Vagina (tissue), 2 donors: ENCODE measurements at regions not wholly inside any gene's neighbourhood (a gene's known extent, or its start where the extent isn't known, plus 50 kb on each side); places are given as distances from the start of the nearest gene placed in this dataset.
"Not testable (repeated sequence)": the region's sequence is repeated elsewhere in the genome, so short reads cannot be mapped to it uniquely, and the experiment has no call there.

Experiments
- DNase-seq, 2 donors: peaks; one replicate each; pipeline ENCODE4 v3.0.0-alpha.2; 2017; ENCODE audit errors: extremely low spot score in 2 of 2
- H3K27ac ChIP-seq: fragments of 200-600 bp; sonication (generic); one replicate; pipeline ENCODE4 v1.5.1; 2019
- H3K27me3 ChIP-seq: fragments of 200-600 bp; sonication (generic); one replicate; pipeline ENCODE4 v1.5.1; 2019
- H3K36me3 ChIP-seq, 2 donors: fragments of 200-600 bp; sonication (generic); one replicate each; pipeline ENCODE4 v1.5.1; 2017 to 2019
- H3K4me1 ChIP-seq: fragments of 200-600 bp; sonication (generic); one replicate; pipeline ENCODE4 v1.5.1; 2019
- H3K4me3 ChIP-seq, 2 donors: fragments of 200-600 bp; sonication (generic); 1 replicate in 1 of 2; 2 replicates in 1 of 2; pipeline ENCODE4 v1.5.1; 2016 to 2019
- H3K9me3 ChIP-seq: fragments of 200-600 bp; sonication (generic); one replicate; pipeline ENCODE4 v1.5.1; 2019
- CTCF ChIP-seq, 3 experiments: fragments of 450-650 bp in 2 of 3; fragments of 200-600 bp in 1 of 3; sonication (generic) in 1 of 3; IDR thresholded peaks; one replicate each; pipeline ENCODE4 v1.5.1; 2017 to 2019; ENCODE audit warnings: antibody characterized with exemption in 3 of 3, mild to moderate bottlenecking in 2 of 3, moderate library complexity in 2 of 3
- POLR2A ChIP-seq, 2 donors: fragments of 450-650 bp; IDR thresholded peaks; one replicate each; pipeline ENCODE4 v1.6.1; 2017; ENCODE audit warnings: antibody characterized with exemption in 2 of 2, mild to moderate bottlenecking in 2 of 2, moderate library complexity in 2 of 2
- POLR2AphosphoS5 ChIP-seq, 2 donors: sonication (generic); formaldehyde crosslinking; IDR thresholded peaks; one replicate each; pipeline ENCODE4 v1.9.0; 2017; ENCODE audit warnings: antibody characterized with exemption in 2 of 2, mild to moderate bottlenecking in 2 of 2, low read depth in 1 of 2; ENCODE audit not compliant: insufficient read depth in 1 of 2
- intact Hi-C: fragments of 100-400 bp; cut with DNase I; formaldehyde crosslinking; loops from one replicate; pipeline ENCODE4 v1.15.1; 2023

DNA sequence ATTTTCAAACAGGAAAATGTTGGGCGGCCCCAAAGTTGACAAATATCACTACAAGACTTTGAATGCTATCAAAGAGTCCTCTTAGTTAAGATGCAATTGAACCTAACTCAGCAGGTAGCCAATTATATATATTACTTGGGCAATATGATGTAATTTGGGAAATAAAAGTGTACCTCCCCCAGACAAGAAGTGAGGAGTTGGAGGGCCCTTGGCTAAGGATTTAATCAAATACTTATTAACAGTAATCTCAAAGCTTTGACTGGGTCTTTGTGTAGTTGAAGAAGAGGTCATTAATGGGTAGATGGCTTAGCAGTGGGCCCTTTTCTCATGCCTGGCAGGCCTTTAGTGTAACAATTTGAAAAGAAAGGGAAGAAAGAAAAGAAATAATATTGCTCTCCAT, 599.0 kb downstream of the CSNK1G3 start:
- Histone ChIP-seq H3K36me3 (no peaks in the 10 kb centered on the region), H3K4me3 (no peak overlapping the region), H3K4me1 (no peaks in the 10 kb centered on the region), H3K27me3 (no peaks in the 10 kb centered on the region), H3K27ac (no peak overlapping the region), H3K9me3 (no peaks in the 10 kb centered on the region)
- DNase-seq: no peak
- TF ChIP-seq CTCF (IDR thresholded peaks at IDR 0.05) (no peak), POLR2A (IDR thresholded peaks at IDR 0.05) (no peak), POLR2AphosphoS5 (IDR thresholded peaks at IDR 0.05; ENCODE audit: insufficient read depth in 1 of 2, low read depth in 1 of 2) (no peak)
- intact Hi-C loops: no loop called here

GRCh38 chr5:124105326-124105725, 593.3 kb downstream of the CSNK1G3 start:
- no peak for DNase-seq
- H3K27ac ChIP-seq: no peak overlapping the region
- H3K4me1 ChIP-seq: peaks cover 12% of the 10 kb centered on the region
- TF ChIP-seq POLR2AphosphoS5 (IDR thresholded peaks at IDR 0.05; ENCODE audit: insufficient read depth in 1 of 2, low read depth in 1 of 2): no peak
- TF ChIP-seq CTCF (IDR thresholded peaks at IDR 0.05): no peak
- TF ChIP-seq POLR2A (IDR thresholded peaks at IDR 0.05): no peak
- intact Hi-C loops: no loop called here
- H3K36me3 ChIP-seq: no peaks in the 10 kb centered on the region
- H3K4me3 ChIP-seq: no peak overlapping the region
- no peaks in the 10 kb centered on the region for H3K27me3 ChIP-seq
- no peaks in the 10 kb centered on the region for H3K9me3 ChIP-seq

GRCh38 chr5:124104821-124105220, 592.8 kb downstream of the CSNK1G3 start:
- H3K4me1 ChIP-seq: peaks cover 12% of the 10 kb centered on the region
- no peaks in the 10 kb centered on the region for H3K27me3 ChIP-seq
- TF ChIP-seq CTCF (IDR thresholded peaks at IDR 0.05) (no peak), POLR2A (IDR thresholded peaks at IDR 0.05) (no peak), POLR2AphosphoS5 (IDR thresholded peaks at IDR 0.05; ENCODE audit: insufficient read depth in 1 of 2, low read depth in 1 of 2) (no peak)
- intact Hi-C loops: no loop called here
- H3K27ac ChIP-seq: no peak overlapping the region
- no peak overlapping the region for H3K4me3 ChIP-seq
- H3K9me3 ChIP-seq: no peaks in the 10 kb centered on the region
- DNase-seq: no peak
- H3K36me3 ChIP-seq: no peaks in the 10 kb centered on the region

- Histone ChIP-seq H3K27ac (no peak overlapping the region), H3K27me3 (no peaks in the 10 kb centered on the region), H3K4me3 (no peak overlapping the region), H3K4me1 (peaks cover 12% of the 10 kb centered on the region), H3K36me3 (no peaks in the 10 kb centered on the region), H3K9me3 (no peaks in the 10 kb centered on the region)
- no peak for DNase-seq
- TF ChIP-seq POLR2A (IDR thresholded peaks at IDR 0.05): no peak
- no peak for TF ChIP-seq CTCF (IDR thresholded peaks at IDR 0.05)
- TF ChIP-seq POLR2AphosphoS5 (IDR thresholded peaks at IDR 0.05; ENCODE audit: insufficient read depth in 1 of 2, low read depth in 1 of 2): no peak
- intact Hi-C loops: no loop called here
Measured at GRCh38 chr5:124104344-124104743, 592.4 kb downstream of the CSNK1G3 start.

DNA sequence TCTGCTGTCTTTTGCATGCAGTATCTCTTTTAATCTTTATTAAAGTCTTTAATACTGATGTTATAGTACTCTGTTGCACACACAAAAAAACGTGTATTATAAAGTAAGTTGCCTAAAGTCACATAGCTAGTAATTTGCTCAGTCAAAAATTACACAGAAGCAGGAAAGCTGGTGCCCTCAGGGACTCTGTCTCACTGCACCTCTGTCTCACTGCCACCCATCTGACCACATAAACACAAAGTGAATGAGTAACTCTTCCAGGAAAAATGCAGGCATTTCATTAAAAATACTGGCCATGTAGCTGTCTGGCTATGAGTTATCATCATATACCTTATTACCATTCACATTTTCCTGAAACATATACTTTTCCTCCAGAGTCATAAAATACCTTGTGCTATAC, 591.7 kb downstream of the CSNK1G3 start:
- TF ChIP-seq CTCF (IDR thresholded peaks at IDR 0.05) (no peak), POLR2AphosphoS5 (IDR thresholded peaks at IDR 0.05; ENCODE audit: insufficient read depth in 1 of 2, low read depth in 1 of 2) (no peak), POLR2A (IDR thresholded peaks at IDR 0.05) (no peak)
- Histone ChIP-seq H3K27me3 (no peaks in the 10 kb centered on the region), H3K4me3 (no peak overlapping the region), H3K4me1 (peaks cover 12% of the 10 kb centered on the region), H3K36me3 (no peaks in the 10 kb centered on the region), H3K27ac (no peak overlapping the region), H3K9me3 (no peaks in the 10 kb centered on the region)
- intact Hi-C loops: no loop called here
- no peak for DNase-seq

- H3K4me1 ChIP-seq: peaks cover 12% of the 10 kb centered on the region
- H3K27ac ChIP-seq, DNase-seq, H3K27me3 ChIP-seq, H3K36me3 ChIP-seq, intact Hi-C loops, H3K9me3 ChIP-seq, H3K4me3 ChIP-seq: not testable (repeated sequence)
Measured at GRCh38 chr5:124103056-124103455, 591.1 kb downstream of the CSNK1G3 start.
